GM23248 (cell line): ENCODE measurements at regions not wholly inside any gene's neighbourhood (a gene's known extent, or its start where the extent isn't known, plus 50 kb on each side); places are given as distances from the start of the nearest gene placed in this dataset.

Source experiments
- EZH2 ChIP-seq: fragments of 200-600 bp; sonication (generic); IDR thresholded peaks from 2 replicates; pipeline ENCODE4 v1.6.1; 2018; ENCODE audit warnings: antibody characterized with exemption, mild to moderate bottlenecking; ENCODE audit not compliant: insufficient read depth, poor library complexity, severe bottlenecking
- EZH2phosphoT487 ChIP-seq: fragments of 200-600 bp; sonication (generic); IDR thresholded peaks from 2 replicates; pipeline ENCODE4 v1.6.1; 2018; ENCODE audit warnings: antibody characterized with exemption, moderate library complexity, mild to moderate bottlenecking, low read depth; ENCODE audit not compliant: insufficient read depth

GRCh38 chr4:57475424-57475823 is 365.2 kb upstream of the IGFBP7 start:
- TF ChIP-seq EZH2 (no peak), EZH2phosphoT487 (no peak)
